ENCODE measurements at regions not wholly inside any gene's neighbourhood (a gene's known extent, or its start where the extent isn't known, plus 50 kb on each side); places are given as distances from the start of the nearest gene placed in this dataset.
"Not testable (repeated sequence)": the region's sequence is repeated elsewhere in the genome, so short reads cannot be mapped to it uniquely, and the experiment has no call there.

GRCh38 chr12:8282181-8282580 lies 54.8 kb upstream of the FAM90A1 start:
- DNase-seq: not testable (repeated sequence)

GRCh38 chr12:8285681-8286080 lies 58.3 kb upstream of the FAM90A1 start:
- not testable (repeated sequence) for DNase-seq

- DNase-seq: not testable (repeated sequence)
These were observed 64.3 kb upstream of the FAM90A1 start for GRCh38 chr12:8291764-8292163.

- not testable (repeated sequence) for DNase-seq
These were observed 67.2 kb upstream of the FAM90A1 start for GRCh38 chr12:8294662-8295061.

- not testable (repeated sequence) for DNase-seq
These were observed 81.2 kb upstream of the FAM90A1 start for GRCh38 chr12:8308611-8309010.

- not testable (repeated sequence) for DNase-seq
These were observed 88.6 kb upstream of the FAM90A1 start for GRCh38 chr12:8315997-8316396.

GRCh38 chr12:8317675-8318074 lies 90.3 kb upstream of the FAM90A1 start:
- DNase-seq: not testable (repeated sequence)

GRCh38 chr12:8320251-8320730 lies 92.9 kb upstream of the FAM90A1 start:
- not testable (repeated sequence) for DNase-seq

GRCh38 chr12:8320791-8321370 lies 93.5 kb upstream of the FAM90A1 start:
- not testable (repeated sequence) for DNase-seq

- not testable (repeated sequence) for DNase-seq
These were observed 97.9 kb upstream of the FAM90A1 start for GRCh38 chr12:8325145-8325839.

- DNase-seq: not testable (repeated sequence)
These were observed 101.4 kb upstream of the FAM90A1 start for GRCh38 chr12:8328835-8329234.

- not testable (repeated sequence) for DNase-seq
These were observed 105.0 kb upstream of the FAM90A1 start for GRCh38 chr12:8332373-8332772.

GRCh38 chr12:8351073-8351472 lies 104.7 kb upstream of the CLEC6A start:
- not testable (repeated sequence) for DNase-seq

- not testable (repeated sequence) for DNase-seq
These were observed 101.0 kb upstream of the CLEC6A start for GRCh38 chr12:8354741-8355140.

- not testable (repeated sequence) for DNase-seq
These were observed 100.2 kb upstream of the CLEC6A start for GRCh38 chr12:8355531-8355930.

GRCh38 chr12:8373744-8374143 lies 82.0 kb upstream of the CLEC6A start:
- not testable (repeated sequence) for DNase-seq

- DNase-seq: not testable (repeated sequence)
These were observed 80.6 kb upstream of the CLEC6A start for GRCh38 chr12:8375122-8375521.

- DNase-seq: not testable (repeated sequence)
These were observed 78.0 kb upstream of the CLEC6A start for GRCh38 chr12:8377756-8378155.

- DNase-seq: not testable (repeated sequence)
These were observed 73.2 kb upstream of the CLEC6A start for GRCh38 chr12:8382556-8382955.

GRCh38 chr12:8384686-8385085 lies 71.1 kb upstream of the CLEC6A start:
- DNase-seq: not testable (repeated sequence)

GRCh38 chr12:8385431-8385830 lies 70.3 kb upstream of the CLEC6A start:
- not testable (repeated sequence) for DNase-seq

- DNase-seq: not testable (repeated sequence)
These were observed 69.1 kb upstream of the CLEC6A start for GRCh38 chr12:8386661-8387060.

- DNase-seq: not testable (repeated sequence)
These were observed 66.5 kb upstream of the CLEC6A start for GRCh38 chr12:8389296-8389695.

Measured in NCI-H226 (cell line).